ENCODE measurements at regions not wholly inside any gene's neighbourhood (a gene's known extent, or its start where the extent isn't known, plus 50 kb on each side); places are given as distances from the start of the nearest gene placed in this dataset.

GRCh38 chr15:92289733-92290132 is 103.9 kb upstream of the ST8SIA2 start:
- DNase-seq (ENCODE audit: insufficient read length, low spot score), result no peak
- TF ChIP-seq TAF1 (IDR thresholded peaks at IDR 0.05; ENCODE audit: low read depth, low read length) (no peak), POLR2A (IDR thresholded peaks at IDR 0.05; ENCODE audit: low read depth, low read length) (no peak), POLR2AphosphoS5 (IDR thresholded peaks at IDR 0.05; ENCODE audit: low read depth, low read length) (no peak), POU2F2 (IDR thresholded peaks at IDR 0.05; ENCODE audit: low read depth, low read length) (no peak), PAX5 (IDR thresholded peaks at IDR 0.05; ENCODE audit: insufficient read depth, low read length, severe bottlenecking) (no peak), SPI1 (IDR thresholded peaks at IDR 0.05; ENCODE audit: low read depth, low read length) (no peak)
- FAIRE-seq, result no peak

- DNase-seq (ENCODE audit: insufficient read length, low spot score) (no peak), FAIRE-seq (no peak)
- TF ChIP-seq POLR2AphosphoS5 (IDR thresholded peaks at IDR 0.05; ENCODE audit: low read depth, low read length), result no peak
- no peak for TF ChIP-seq TAF1 (IDR thresholded peaks at IDR 0.05; ENCODE audit: low read depth, low read length)
- TF ChIP-seq PAX5 (IDR thresholded peaks at IDR 0.05; ENCODE audit: insufficient read depth, low read length, severe bottlenecking), result no peak
- TF ChIP-seq POU2F2 (IDR thresholded peaks at IDR 0.05; ENCODE audit: low read depth, low read length), result no peak
- no peak for TF ChIP-seq SPI1 (IDR thresholded peaks at IDR 0.05; ENCODE audit: low read depth, low read length)
- no peak for TF ChIP-seq POLR2A (IDR thresholded peaks at IDR 0.05; ENCODE audit: low read depth, low read length)
These were observed 103.2 kb upstream of the ST8SIA2 start for GRCh38 chr15:92290359-92290992.

- FAIRE-seq (no peak), DNase-seq (ENCODE audit: insufficient read length, low spot score) (no peak)
- TF ChIP-seq POU2F2 (IDR thresholded peaks at IDR 0.05; ENCODE audit: low read depth, low read length) (no peak), PAX5 (IDR thresholded peaks at IDR 0.05; ENCODE audit: insufficient read depth, low read length, severe bottlenecking) (no peak), SPI1 (IDR thresholded peaks at IDR 0.05; ENCODE audit: low read depth, low read length) (no peak), TAF1 (IDR thresholded peaks at IDR 0.05; ENCODE audit: low read depth, low read length) (no peak), POLR2AphosphoS5 (IDR thresholded peaks at IDR 0.05; ENCODE audit: low read depth, low read length) (no peak), POLR2A (IDR thresholded peaks at IDR 0.05; ENCODE audit: low read depth, low read length) (no peak)
These were observed 101.8 kb upstream of the ST8SIA2 start for GRCh38 chr15:92291900-92292299.

DNA sequence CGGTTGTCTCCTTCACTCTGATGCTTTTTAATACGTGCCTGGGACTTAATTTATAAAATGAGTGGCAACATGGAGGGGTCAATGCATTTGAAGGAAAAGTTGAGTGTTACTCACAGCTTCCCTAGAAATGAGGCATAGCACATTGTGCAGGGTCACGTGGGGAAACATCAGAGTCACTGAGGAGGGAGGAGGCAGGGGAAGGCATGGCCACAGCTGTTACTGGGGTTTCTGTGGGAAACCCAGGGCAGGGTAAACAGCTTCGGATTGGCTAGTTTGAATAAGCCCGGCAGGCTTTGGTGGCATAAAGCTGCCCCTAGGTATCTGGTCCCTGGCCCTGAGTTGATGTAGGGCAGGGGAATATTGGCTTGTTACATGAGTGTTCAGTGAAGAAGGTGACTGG is 98.9 kb upstream of the ST8SIA2 start:
- no peak for FAIRE-seq
- no peak for DNase-seq (ENCODE audit: insufficient read length, low spot score)
- TF ChIP-seq POLR2A (IDR thresholded peaks at IDR 0.05; ENCODE audit: low read depth, low read length), result no peak
- no peak for TF ChIP-seq PAX5 (IDR thresholded peaks at IDR 0.05; ENCODE audit: insufficient read depth, low read length, severe bottlenecking)
- TF ChIP-seq POU2F2 (IDR thresholded peaks at IDR 0.05; ENCODE audit: low read depth, low read length), result no peak
- no peak for TF ChIP-seq SPI1 (IDR thresholded peaks at IDR 0.05; ENCODE audit: low read depth, low read length)
- TF ChIP-seq TAF1 (IDR thresholded peaks at IDR 0.05; ENCODE audit: low read depth, low read length), result no peak
- TF ChIP-seq POLR2AphosphoS5 (IDR thresholded peaks at IDR 0.05; ENCODE audit: low read depth, low read length), result no peak

- FAIRE-seq (no peak), DNase-seq (ENCODE audit: insufficient read length, low spot score) (no peak)
- TF ChIP-seq PAX5 (IDR thresholded peaks at IDR 0.05; ENCODE audit: insufficient read depth, low read length, severe bottlenecking), result no peak
- TF ChIP-seq POLR2A (IDR thresholded peaks at IDR 0.05; ENCODE audit: low read depth, low read length), result no peak
- TF ChIP-seq SPI1 (IDR thresholded peaks at IDR 0.05; ENCODE audit: low read depth, low read length), result no peak
- TF ChIP-seq TAF1 (IDR thresholded peaks at IDR 0.05; ENCODE audit: low read depth, low read length), result no peak
- TF ChIP-seq POU2F2 (IDR thresholded peaks at IDR 0.05; ENCODE audit: low read depth, low read length), result no peak
- TF ChIP-seq POLR2AphosphoS5 (IDR thresholded peaks at IDR 0.05; ENCODE audit: low read depth, low read length), result no peak
These were observed 89.3 kb upstream of the ST8SIA2 start for GRCh38 chr15:92304223-92304975.

- FAIRE-seq (no peak), DNase-seq (ENCODE audit: insufficient read length, low spot score) (no peak)
- TF ChIP-seq PAX5 (IDR thresholded peaks at IDR 0.05; ENCODE audit: insufficient read depth, low read length, severe bottlenecking) (no peak), POU2F2 (IDR thresholded peaks at IDR 0.05; ENCODE audit: low read depth, low read length) (no peak), TAF1 (IDR thresholded peaks at IDR 0.05; ENCODE audit: low read depth, low read length) (no peak), SPI1 (IDR thresholded peaks at IDR 0.05; ENCODE audit: low read depth, low read length) (no peak), POLR2A (IDR thresholded peaks at IDR 0.05; ENCODE audit: low read depth, low read length) (no peak), POLR2AphosphoS5 (IDR thresholded peaks at IDR 0.05; ENCODE audit: low read depth, low read length) (no peak)
These were observed 88.3 kb upstream of the ST8SIA2 start for GRCh38 chr15:92305343-92305742.

DNA sequence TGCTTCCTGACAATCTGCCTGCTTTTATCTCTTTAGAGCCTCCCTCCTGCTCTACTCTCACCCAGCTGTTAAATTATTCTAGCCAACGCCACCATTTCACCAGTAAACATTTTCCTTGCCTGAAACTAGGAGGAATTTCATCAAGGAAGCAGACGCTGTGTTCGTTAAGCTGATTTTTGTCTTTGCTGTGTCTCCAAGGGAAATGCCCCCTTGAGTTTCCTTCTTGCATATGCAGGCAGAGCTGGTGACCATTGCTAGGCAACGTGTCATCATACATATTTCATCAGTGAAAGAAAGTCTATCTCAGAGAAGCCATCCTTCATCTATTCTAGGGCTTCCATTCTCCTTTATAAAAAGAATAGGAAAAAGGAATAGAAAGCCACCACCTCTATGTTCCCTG is 87.0 kb upstream of the ST8SIA2 start:
- DNase-seq (ENCODE audit: insufficient read length, low spot score) (no peak), FAIRE-seq (no peak)

GRCh38 chr15:92315144-92315543 is 78.5 kb upstream of the ST8SIA2 start:
- FAIRE-seq (no peak), DNase-seq (ENCODE audit: insufficient read length, low spot score) (no peak)
- TF ChIP-seq POLR2A (IDR thresholded peaks at IDR 0.05; ENCODE audit: low read depth, low read length) (no peak), TAF1 (IDR thresholded peaks at IDR 0.05; ENCODE audit: low read depth, low read length) (no peak), POLR2AphosphoS5 (IDR thresholded peaks at IDR 0.05; ENCODE audit: low read depth, low read length) (no peak), POU2F2 (IDR thresholded peaks at IDR 0.05; ENCODE audit: low read depth, low read length) (no peak), PAX5 (IDR thresholded peaks at IDR 0.05; ENCODE audit: insufficient read depth, low read length, severe bottlenecking) (no peak), SPI1 (IDR thresholded peaks at IDR 0.05; ENCODE audit: low read depth, low read length) (no peak)

More for the DNA sequence above, 87.0 kb upstream of the ST8SIA2 start:
- TF ChIP-seq POU2F2 (IDR thresholded peaks at IDR 0.05; ENCODE audit: low read depth, low read length) (no peak), PAX5 (IDR thresholded peaks at IDR 0.05; ENCODE audit: insufficient read depth, low read length, severe bottlenecking) (no peak), POLR2AphosphoS5 (IDR thresholded peaks at IDR 0.05; ENCODE audit: low read depth, low read length) (no peak), SPI1 (IDR thresholded peaks at IDR 0.05; ENCODE audit: low read depth, low read length) (no peak), POLR2A (IDR thresholded peaks at IDR 0.05; ENCODE audit: low read depth, low read length) (no peak), TAF1 (IDR thresholded peaks at IDR 0.05; ENCODE audit: low read depth, low read length) (no peak)

GRCh38 chr15:92315595-92316211 is 78.0 kb upstream of the ST8SIA2 start:
- TF ChIP-seq SPI1 (IDR thresholded peaks at IDR 0.05; ENCODE audit: low read depth, low read length) (no peak), POLR2A (IDR thresholded peaks at IDR 0.05; ENCODE audit: low read depth, low read length) (no peak), POU2F2 (IDR thresholded peaks at IDR 0.05; ENCODE audit: low read depth, low read length) (no peak), PAX5 (IDR thresholded peaks at IDR 0.05; ENCODE audit: insufficient read depth, low read length, severe bottlenecking) (no peak), POLR2AphosphoS5 (IDR thresholded peaks at IDR 0.05; ENCODE audit: low read depth, low read length) (no peak), TAF1 (IDR thresholded peaks at IDR 0.05; ENCODE audit: low read depth, low read length) (no peak)
- DNase-seq (ENCODE audit: insufficient read length, low spot score) (no peak), FAIRE-seq (no peak)
